Esophagus muscularis mucosa (tissue), 4 donors: ENCODE measurements at regions not wholly inside any gene's neighbourhood (a gene's known extent, or its start where the extent isn't known, plus 50 kb on each side); places are given as distances from the start of the nearest gene placed in this dataset.

Experiments
- DNase-seq: peaks from one replicate; pipeline ENCODE4 v3.0.0-alpha.2; 2017; ENCODE audit errors: extremely low spot score
- H3K27ac ChIP-seq, 4 donors: fragments of 200-600 bp; sonication (generic); replicated peaks in 1 of 4; 1 replicate in 3 of 4; 2 replicates in 1 of 4; pipeline ENCODE4 v1.5.1; 2016 to 2019; ENCODE audit warnings: mild to moderate bottlenecking in 1 of 4
- H3K27me3 ChIP-seq, 4 donors: fragments of 200-600 bp; sonication (generic); one replicate each; pipeline versions ENCODE4 v1.5.1 to v1.6.0; 2016 to 2019
- H3K36me3 ChIP-seq, 4 donors: fragments of 200-600 bp; sonication (generic); one replicate each; pipeline ENCODE4 v1.5.1; 2016 to 2019
- H3K4me1 ChIP-seq, 4 donors: fragments of 200-600 bp; sonication (generic); one replicate each; pipeline ENCODE4 v1.5.1; 2016 to 2019
- H3K4me3 ChIP-seq, 4 donors: fragments of 200-600 bp; sonication (generic); 1 replicate in 2 of 4; 2 replicates in 2 of 4; pipeline ENCODE4 v1.5.1; 2016 to 2019; ENCODE audit warnings: mild to moderate bottlenecking in 4 of 4, moderate library complexity in 1 of 4
- H3K9me3 ChIP-seq, 4 donors: fragments of 200-600 bp; sonication (generic); 1 replicate in 3 of 4; 2 replicates in 1 of 4; pipeline ENCODE4 v1.5.1; 2016 to 2019
- CTCF ChIP-seq, 3 experiments: fragments of 200-600 bp in 2 of 3; fragments of 450-650 bp in 1 of 3; sonication (generic) in 2 of 3; IDR thresholded peaks; one replicate each; pipeline ENCODE4 v1.5.1; 2017 to 2019; ENCODE audit warnings: antibody characterized with exemption in 3 of 3, mild to moderate bottlenecking in 2 of 3, moderate library complexity in 1 of 3
- EP300 ChIP-seq: sonication (generic); formaldehyde crosslinking; IDR thresholded peaks from one replicate; pipeline ENCODE4 v1.6.1; 2017; ENCODE audit warnings: antibody characterized with exemption
- POLR2A ChIP-seq: fragments of 450-650 bp; IDR thresholded peaks from one replicate; pipeline ENCODE4 v1.6.1; 2017; ENCODE audit warnings: antibody characterized with exemption, moderate library complexity, mild to moderate bottlenecking, low read depth
- POLR2AphosphoS5 ChIP-seq, 2 donors: sonication (generic); formaldehyde crosslinking; IDR thresholded peaks; one replicate each; pipeline ENCODE4 v1.6.1; 2017; ENCODE audit warnings: antibody characterized with exemption in 2 of 2
- WGBS: methylation state at CpG from one replicate; pipeline ENCODE4 v1.1.5; 2018; 5-methylcytosine and 5-hydroxymethylcytosine counted together
- intact Hi-C: fragments of 100-400 bp; cut with DNase I; formaldehyde crosslinking; loops from one replicate; pipeline ENCODE4 v1.15.1; 2023

GRCh38 chr2:217655651-217656050, 347.1 kb downstream of the TNS1 start:
- Histone ChIP-seq H3K4me1 (peaks cover 0 to 27% (median 19%) of the 10 kb centered on the region in 4 donors), H3K36me3 (no peaks in the 10 kb centered on the region), H3K27ac (no peak overlapping the region), H3K27me3 (no peaks in the 10 kb centered on the region), H3K9me3 (no peaks in the 10 kb centered on the region), H3K4me3 (no peak overlapping the region)
- no peak for DNase-seq
- no peak for TF ChIP-seq CTCF (IDR thresholded peaks at IDR 0.05)
- TF ChIP-seq POLR2A, result no peak
- WGBS, result 93% methylated on average over 1 of the region's 1 CpG
- intact Hi-C loops, result no loop called here

- TF ChIP-seq CTCF (IDR thresholded peaks at IDR 0.05), result no peak
- TF ChIP-seq POLR2A, result no peak
- no peak for TF ChIP-seq POLR2AphosphoS5 (IDR thresholded peaks at IDR 0.05)
- no peak for TF ChIP-seq EP300
- H3K4me3 ChIP-seq, result no peak overlapping the region
- peaks cover 3 to 31% (median 19%) of the 10 kb centered on the region in 4 donors for H3K4me1 ChIP-seq
- peak overlapping the region in 2 of 4 donors; percentile 1 to 70 for H3K27ac ChIP-seq
- intact Hi-C loops, result no loop called here
- no peak for DNase-seq
- H3K27me3 ChIP-seq, result no peaks in the 10 kb centered on the region
- H3K9me3 ChIP-seq, result no peaks in the 10 kb centered on the region
- no peaks in the 10 kb centered on the region for H3K36me3 ChIP-seq
- 83% methylated on average over 4 of the region's 4 CpGs for WGBS
These were observed 348.6 kb downstream of the TNS1 start for GRCh38 chr2:217654168-217654567.

GRCh38 chr2:217652761-217653639, 349.8 kb downstream of the TNS1 start:
- Histone ChIP-seq H3K27me3 (no peaks in the 10 kb centered on the region), H3K27ac (peak overlapping the region; percentile 53 to 70 (median 56)), H3K9me3 (no peaks in the 10 kb centered on the region), H3K4me1 (peaks cover 3 to 31% (median 19%) of the 10 kb centered on the region in 4 donors), H3K36me3 (no peaks in the 10 kb centered on the region), H3K4me3 (no peak overlapping the region)
- TF ChIP-seq CTCF (IDR thresholded peaks at IDR 0.05), result peak in 1 of 3 experiments; percentile 12
- no peak for TF ChIP-seq EP300
- TF ChIP-seq POLR2AphosphoS5 (IDR thresholded peaks at IDR 0.05), result peak; percentile 49 to 73
- TF ChIP-seq POLR2A, result no peak
- 16% methylated on average over 7 of the region's 7 CpGs for WGBS
- intact Hi-C loops, result loop anchor here (2.0 kb wide), 1 partner anchor 60 kb away; no protein-coding TSS in a partner anchor
- DNase-seq, result no peak

- no peaks in the 10 kb centered on the region for H3K27me3 ChIP-seq
- intact Hi-C loops, result no loop called here
These were observed 352.0 kb downstream of the TNS1 start for GRCh38 chr2:217650716-217651360.

More at GRCh38 chr2:217650716-217651360, 352.0 kb downstream of the TNS1 start:
- no peak for DNase-seq
- Histone ChIP-seq H3K4me1 (peaks cover 3 to 31% (median 19%) of the 10 kb centered on the region in 4 donors), H3K27ac (no peak overlapping the region), H3K9me3 (no peaks in the 10 kb centered on the region), H3K4me3 (no peak overlapping the region), H3K36me3 (no peaks in the 10 kb centered on the region)
- WGBS, result 70% methylated on average over 9 of the region's 9 CpGs
- TF ChIP-seq POLR2AphosphoS5 (IDR thresholded peaks at IDR 0.05), result no peak
- peak; percentile 62 to 77 (median 66) for TF ChIP-seq CTCF (IDR thresholded peaks at IDR 0.05)
